ENCODE measurements at regions not wholly inside any gene's neighbourhood (a gene's known extent, or its start where the extent isn't known, plus 50 kb on each side); places are given as distances from the start of the nearest gene placed in this dataset.

DNA sequence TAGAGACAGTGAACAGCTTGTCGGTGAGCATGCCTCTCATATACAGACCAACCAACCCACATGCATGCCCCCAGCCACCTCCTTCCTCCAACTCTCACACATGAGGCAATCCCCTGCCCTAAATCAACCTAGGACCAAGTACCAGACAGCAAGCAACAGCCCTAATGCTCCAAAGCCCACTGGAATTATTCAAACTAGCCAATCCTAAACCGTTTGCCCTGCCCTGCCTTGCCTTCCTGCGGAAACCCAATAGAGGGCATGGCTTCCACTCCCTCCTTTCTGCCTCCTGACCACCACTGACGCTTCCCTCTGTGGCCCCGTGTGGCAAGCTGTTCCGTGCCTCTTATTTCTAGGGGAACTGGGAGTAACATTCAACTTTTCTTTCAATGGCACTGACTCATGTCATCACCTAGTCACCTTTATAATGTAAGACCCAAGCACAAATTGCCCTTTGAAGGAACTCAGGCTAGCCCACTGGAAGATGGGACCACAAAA, 129.3 kb upstream of the GJB5 start:
- no peak for DNase-seq (ENCODE audit: low read depth)
- no peak overlapping the region for H3K4me3 ChIP-seq (ENCODE audit: low read depth, low read length)
- no peak for TF ChIP-seq CTCF (IDR thresholded peaks at IDR 0.05; ENCODE audit: insufficient read depth, low read depth, low read length)

DNA sequence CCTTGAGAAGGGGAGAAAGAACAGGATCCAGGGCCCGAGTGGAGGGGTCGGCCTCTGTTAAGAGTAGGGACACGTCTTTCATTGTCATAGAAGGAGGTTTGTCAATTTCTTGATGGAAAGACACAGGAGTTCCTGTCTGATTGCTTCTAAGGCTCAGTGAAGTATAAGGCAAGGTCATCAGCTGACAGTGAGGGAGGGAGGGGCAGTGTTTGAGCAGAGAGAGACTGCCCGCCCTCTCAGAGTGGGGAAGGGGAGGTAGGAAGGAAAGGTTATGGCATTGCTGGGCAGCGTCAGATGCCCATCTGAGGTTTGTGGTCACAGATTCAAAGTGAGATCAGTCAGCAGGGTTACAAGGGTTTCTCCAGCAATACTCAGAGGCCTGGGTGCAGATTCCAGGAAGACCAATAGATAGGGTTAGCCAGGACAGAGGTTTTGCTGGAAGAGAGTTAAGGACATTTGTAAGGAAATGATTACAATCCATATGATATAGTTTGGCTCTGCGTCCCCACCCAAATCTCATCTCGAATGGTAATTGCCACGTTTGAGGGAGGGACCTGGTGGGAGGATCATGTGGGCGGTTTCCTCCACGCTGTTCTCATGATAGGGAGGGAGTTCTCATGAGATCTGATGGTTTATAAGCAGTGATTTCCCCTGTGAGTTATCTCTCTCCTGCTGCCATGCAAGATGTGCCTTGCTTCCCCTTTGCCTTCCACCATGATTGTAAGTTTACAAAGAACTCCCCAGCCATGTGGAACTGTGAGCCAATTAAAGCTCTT, 127.2 kb upstream of the GJB5 start:
- H3K4me3 ChIP-seq (ENCODE audit: low read depth, low read length): no peak overlapping the region
- no peak for TF ChIP-seq CTCF (IDR thresholded peaks at IDR 0.05; ENCODE audit: insufficient read depth, low read depth, low read length)
- DNase-seq (ENCODE audit: low read depth): no peak

DNA sequence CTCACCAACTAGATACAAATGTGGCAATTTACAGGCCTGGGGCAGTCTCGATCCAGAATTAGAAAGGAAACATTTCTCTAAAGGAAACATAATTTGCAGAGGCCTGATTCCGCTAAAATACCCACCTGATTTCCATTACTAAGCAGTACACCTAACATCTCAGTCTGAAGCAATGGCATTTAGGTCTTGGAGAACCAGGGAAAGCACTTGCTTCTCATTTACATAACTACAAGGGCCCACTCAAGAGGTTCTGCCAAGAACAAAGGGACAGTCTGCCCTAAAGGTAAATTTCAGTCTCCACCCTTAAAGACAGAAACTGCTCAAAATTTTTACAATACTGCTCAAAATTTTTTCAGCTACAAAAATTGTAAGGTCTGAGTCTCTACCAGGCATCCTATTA, 123.7 kb upstream of the GJB5 start:
- no peak for TF ChIP-seq CTCF (IDR thresholded peaks at IDR 0.05; ENCODE audit: insufficient read depth, low read depth, low read length)

DNA sequence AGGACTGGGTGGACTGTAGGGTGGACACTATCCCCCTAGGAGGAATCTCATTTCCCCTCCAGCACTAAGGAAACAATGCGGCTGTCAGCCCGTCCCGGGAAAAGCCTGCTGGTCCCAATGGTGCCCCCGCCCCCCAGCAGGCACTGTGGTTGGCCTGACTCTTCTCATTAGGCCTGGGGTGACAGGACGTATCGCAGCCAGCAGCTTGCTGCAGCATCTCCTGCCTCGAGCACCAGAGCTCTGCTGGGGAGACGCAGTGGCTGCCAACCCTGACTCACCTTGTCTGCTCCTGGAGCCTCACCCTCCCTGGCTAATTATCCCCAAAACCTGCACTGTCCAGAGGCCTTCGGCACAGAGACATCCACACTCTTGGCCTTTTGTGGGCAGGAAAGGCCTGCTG, 115.1 kb upstream of the GJB5 start:
- TF ChIP-seq CTCF (IDR thresholded peaks at IDR 0.05; ENCODE audit: insufficient read depth, low read depth, low read length): no peak
- no peak for DNase-seq (ENCODE audit: low read depth)
- no peak overlapping the region for H3K4me3 ChIP-seq (ENCODE audit: low read depth, low read length)

More for the DNA sequence above, 123.7 kb upstream of the GJB5 start:
- no peak overlapping the region for H3K4me3 ChIP-seq (ENCODE audit: low read depth, low read length)
- no peak for DNase-seq (ENCODE audit: low read depth)

- DNase-seq (ENCODE audit: low read depth): no peak
- no peak overlapping the region for H3K4me3 ChIP-seq (ENCODE audit: low read depth, low read length)
- no peak for TF ChIP-seq CTCF (IDR thresholded peaks at IDR 0.05; ENCODE audit: insufficient read depth, low read depth, low read length)
Measured at GRCh38 chr1:34640654-34641401, 114.0 kb upstream of the GJB5 start.

DNA sequence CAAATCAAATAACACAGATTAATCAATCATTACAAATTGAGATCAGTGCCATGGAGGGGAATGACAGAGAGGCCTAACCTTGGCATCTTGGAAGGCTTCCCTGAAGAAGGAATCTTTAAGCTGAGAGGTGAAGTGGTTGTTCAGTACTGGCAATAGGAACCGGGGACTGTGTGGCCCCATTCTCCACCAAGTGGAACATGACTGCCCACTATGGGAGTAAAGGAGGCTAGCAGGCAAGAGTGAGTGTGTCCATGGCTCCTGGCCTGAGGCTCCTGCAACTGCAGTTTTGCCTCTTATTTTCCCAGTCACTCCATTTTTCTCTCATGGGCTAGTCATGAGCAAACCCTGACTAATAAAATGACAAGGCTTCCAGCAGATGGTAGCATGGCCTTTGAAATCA, 112.2 kb upstream of the GJB5 start:
- no peak overlapping the region for H3K4me3 ChIP-seq (ENCODE audit: low read depth, low read length)
- TF ChIP-seq CTCF (IDR thresholded peaks at IDR 0.05; ENCODE audit: insufficient read depth, low read depth, low read length): no peak
- no peak for DNase-seq (ENCODE audit: low read depth)

Data from fibroblast of villous mesenchyme (primary cell).